ENCODE measurements at regions not wholly inside any gene's neighbourhood (a gene's known extent, or its start where the extent isn't known, plus 50 kb on each side); places are given as distances from the start of the nearest gene placed in this dataset.
"Not testable (repeated sequence)": the region's sequence is repeated elsewhere in the genome, so short reads cannot be mapped to it uniquely, and the experiment has no call there.

DNA sequence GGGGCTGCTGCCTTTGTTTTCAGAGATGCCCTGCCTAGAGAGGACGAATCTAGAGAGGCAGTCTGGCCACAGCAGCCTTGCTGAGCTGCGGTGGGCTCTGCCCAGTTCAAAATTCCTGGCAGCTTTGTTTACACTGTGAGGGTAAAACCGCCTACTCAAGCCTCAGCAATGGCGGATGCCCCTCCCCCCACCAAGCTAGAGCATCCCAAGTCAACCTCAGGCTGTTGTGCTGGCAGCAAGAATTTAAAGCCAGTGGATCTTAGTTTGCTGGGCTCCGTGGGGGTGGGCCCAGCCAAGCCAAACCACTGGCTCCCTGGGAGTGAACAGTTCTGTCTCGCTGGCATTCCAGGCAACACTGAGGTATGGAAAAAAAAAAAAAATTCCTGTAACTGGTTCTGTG is 970.9 kb downstream of the TBC1D32 start:
- H3K27me3 ChIP-seq (replicated peaks): no peaks in the 10 kb centered on the region
- in situ Hi-C loops (cut with HindIII; ENCODE audit: low pct_ligation_motif_present, low sequenced_read_pairs): no loop called here
- H3K4me3 ChIP-seq (ENCODE audit: low read depth, low read length): no peak overlapping the region
- DNase-seq: no peak
- TF ChIP-seq, protein P1, sequence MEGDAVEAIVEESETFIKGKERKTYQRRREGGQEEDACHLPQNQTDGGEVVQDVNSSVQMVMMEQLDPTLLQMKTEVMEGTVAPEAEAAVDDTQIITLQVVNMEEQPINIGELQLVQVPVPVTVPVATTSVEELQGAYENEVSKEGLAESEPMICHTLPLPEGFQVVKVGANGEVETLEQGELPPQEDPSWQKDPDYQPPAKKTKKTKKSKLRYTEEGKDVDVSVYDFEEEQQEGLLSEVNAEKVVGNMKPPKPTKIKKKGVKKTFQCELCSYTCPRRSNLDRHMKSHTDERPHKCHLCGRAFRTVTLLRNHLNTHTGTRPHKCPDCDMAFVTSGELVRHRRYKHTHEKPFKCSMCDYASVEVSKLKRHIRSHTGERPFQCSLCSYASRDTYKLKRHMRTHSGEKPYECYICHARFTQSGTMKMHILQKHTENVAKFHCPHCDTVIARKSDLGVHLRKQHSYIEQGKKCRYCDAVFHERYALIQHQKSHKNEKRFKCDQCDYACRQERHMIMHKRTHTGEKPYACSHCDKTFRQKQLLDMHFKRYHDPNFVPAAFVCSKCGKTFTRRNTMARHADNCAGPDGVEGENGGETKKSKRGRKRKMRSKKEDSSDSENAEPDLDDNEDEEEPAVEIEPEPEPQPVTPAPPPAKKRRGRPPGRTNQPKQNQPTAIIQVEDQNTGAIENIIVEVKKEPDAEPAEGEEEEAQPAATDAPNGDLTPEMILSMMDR (IDR thresholded peaks at IDR 0.05; ENCODE audit: low read depth, low read length, missing control alignments): no peak
- H3K27ac ChIP-seq: no peak overlapping the region
- no peaks in the 10 kb centered on the region for H3K36me3 ChIP-seq (replicated peaks)

DNA sequence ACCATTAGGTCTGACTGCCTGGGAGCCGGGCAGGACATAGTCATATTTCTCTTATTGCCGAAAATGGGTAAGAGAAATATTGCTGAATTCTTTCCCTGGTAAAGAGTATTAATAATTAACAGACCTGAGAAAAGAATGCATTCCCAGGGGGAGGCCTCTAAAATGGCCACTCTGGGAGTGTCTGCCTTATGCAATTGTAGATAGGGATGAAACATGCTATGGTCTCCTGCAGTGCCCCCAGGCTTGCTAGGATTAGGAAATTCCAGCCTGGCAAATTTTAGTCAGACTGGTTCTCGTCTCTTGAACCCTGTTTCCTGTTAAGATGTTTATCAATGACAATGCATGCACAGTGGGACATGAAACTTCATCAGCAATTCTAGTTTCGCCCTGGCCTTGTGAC is 975.7 kb downstream of the TBC1D32 start:
- H3K36me3 ChIP-seq (replicated peaks); H3K4me3 ChIP-seq (ENCODE audit: low read depth, low read length); H3K27me3 ChIP-seq (replicated peaks); in situ Hi-C loops (cut with HindIII; ENCODE audit: low pct_ligation_motif_present, low sequenced_read_pairs); DNase-seq; H3K27ac ChIP-seq: not testable (repeated sequence)

DNA sequence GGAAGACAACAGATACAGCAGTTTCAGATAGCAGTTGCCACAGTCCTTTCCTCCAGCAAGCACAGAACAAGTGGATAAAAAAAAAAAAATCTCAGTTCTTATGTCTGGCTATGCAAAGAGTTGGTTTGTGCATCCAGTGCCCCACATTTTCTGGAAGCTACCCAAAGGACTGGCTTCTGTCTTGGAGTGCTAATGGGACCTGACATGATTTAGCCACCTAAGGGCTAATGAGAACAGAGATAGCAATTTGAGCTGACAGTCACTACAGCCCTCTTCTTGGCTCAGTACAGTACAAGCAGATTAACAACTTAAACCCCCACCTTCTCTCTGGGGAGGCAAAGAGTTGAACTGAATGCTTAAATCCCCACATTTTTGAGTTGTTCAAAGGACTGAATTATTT is 976.8 kb downstream of the TBC1D32 start:
- in situ Hi-C loops (cut with HindIII; ENCODE audit: low pct_ligation_motif_present, low sequenced_read_pairs): no loop called here
- H3K36me3 ChIP-seq (replicated peaks): no peaks in the 10 kb centered on the region
- no peak overlapping the region for H3K27ac ChIP-seq
- H3K27me3 ChIP-seq (replicated peaks): no peaks in the 10 kb centered on the region
- TF ChIP-seq, protein P1 (IDR thresholded peaks at IDR 0.05; ENCODE audit: low read depth, low read length, missing control alignments): no peak
- no peak for DNase-seq
- no peak overlapping the region for H3K4me3 ChIP-seq (ENCODE audit: low read depth, low read length)

DNA sequence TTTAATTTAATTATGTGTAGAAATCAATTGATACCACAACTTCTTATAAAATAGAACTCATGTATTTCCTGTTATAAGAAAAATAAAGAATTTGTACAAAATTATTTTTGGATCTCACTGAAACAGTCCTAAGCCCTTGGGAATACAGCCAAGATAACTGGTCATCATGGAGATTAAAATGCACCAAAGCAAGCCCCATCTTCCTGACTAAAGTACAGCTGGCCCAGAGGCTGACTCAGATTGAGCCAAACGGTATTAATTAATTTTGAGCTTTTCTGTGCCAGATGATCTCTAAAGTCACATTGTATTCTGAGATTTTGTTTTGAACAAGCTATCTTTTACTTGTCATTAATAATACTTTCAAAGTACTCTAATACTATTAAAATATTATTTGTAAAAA is 978.5 kb downstream of the TBC1D32 start:
- in situ Hi-C loops (cut with HindIII; ENCODE audit: low pct_ligation_motif_present, low sequenced_read_pairs): no loop called here
- H3K27me3 ChIP-seq (replicated peaks): no peaks in the 10 kb centered on the region
- no peaks in the 10 kb centered on the region for H3K36me3 ChIP-seq (replicated peaks)
- no peak overlapping the region for H3K4me3 ChIP-seq (ENCODE audit: low read depth, low read length)
- peak; percentile 1 for DNase-seq
- no peak overlapping the region for H3K27ac ChIP-seq
- TF ChIP-seq, protein P1 (IDR thresholded peaks at IDR 0.05; ENCODE audit: low read depth, low read length, missing control alignments): no peak

DNA sequence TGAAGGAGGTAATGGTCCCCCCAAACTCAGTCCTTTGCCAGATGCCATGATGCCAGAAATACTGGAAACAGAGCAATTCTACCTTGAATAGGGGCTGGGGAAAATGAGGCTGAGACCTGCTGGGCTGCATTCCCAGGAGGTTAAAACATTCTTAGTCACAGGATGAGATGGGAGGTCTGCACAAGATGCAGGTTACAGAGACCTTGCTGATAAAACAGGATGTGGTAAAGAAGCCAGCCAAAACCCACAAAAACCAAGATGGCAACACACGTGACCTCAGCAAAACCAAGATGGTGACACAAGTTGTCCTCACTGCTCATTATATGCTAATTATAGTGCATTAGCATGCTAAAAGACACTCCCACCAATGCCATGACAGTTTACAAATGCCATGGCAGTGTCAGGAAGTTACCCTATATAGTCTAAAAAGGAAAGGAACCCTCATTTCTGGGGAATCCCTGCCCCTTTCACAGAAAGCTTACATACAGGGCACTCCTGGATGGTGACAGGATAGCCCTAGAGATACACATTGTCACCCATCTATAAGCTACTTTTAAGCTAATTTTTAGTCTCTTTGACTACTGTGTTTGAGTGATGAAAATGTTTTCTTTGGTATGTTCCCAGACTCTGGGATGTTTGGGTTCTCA is 979.7 kb downstream of the TBC1D32 start:
- in situ Hi-C loops (cut with HindIII; ENCODE audit: low pct_ligation_motif_present, low sequenced_read_pairs): no loop called here
- Histone ChIP-seq H3K27ac (no peak overlapping the region), H3K4me3 (ENCODE audit: low read depth, low read length) (no peak overlapping the region), H3K27me3 (replicated peaks) (no peaks in the 10 kb centered on the region), H3K36me3 (replicated peaks) (no peaks in the 10 kb centered on the region)
- TF ChIP-seq, protein P1 (IDR thresholded peaks at IDR 0.05; ENCODE audit: low read depth, low read length, missing control alignments): no peak
- no peak for DNase-seq

DNA sequence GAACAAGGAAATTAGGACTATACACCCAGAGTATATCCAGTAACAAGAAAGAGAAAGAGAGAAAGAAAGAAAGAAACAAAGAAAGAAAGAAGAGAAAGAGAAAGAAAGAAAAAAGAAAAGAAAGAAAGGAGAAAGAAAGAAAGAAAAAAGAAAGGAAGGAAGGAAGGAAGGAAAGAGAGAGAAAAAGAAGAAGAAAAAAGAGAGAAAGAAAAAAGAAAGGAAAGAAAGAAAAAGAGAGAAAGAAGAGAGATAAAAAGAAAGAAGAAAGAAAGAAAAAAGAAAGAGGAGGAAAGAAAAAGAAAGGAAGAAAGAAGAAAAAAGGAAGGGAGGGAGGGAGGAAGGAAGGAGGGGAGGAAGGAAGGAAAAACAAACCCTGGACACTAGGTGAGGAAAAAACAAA is 981.8 kb downstream of the TBC1D32 start:
- Histone ChIP-seq H3K4me3 (ENCODE audit: low read depth, low read length) (no peak overlapping the region), H3K27ac (no peak overlapping the region), H3K36me3 (replicated peaks) (no peaks in the 10 kb centered on the region), H3K27me3 (replicated peaks) (no peaks in the 10 kb centered on the region)
- in situ Hi-C loops (cut with HindIII; ENCODE audit: low pct_ligation_motif_present, low sequenced_read_pairs): no loop called here
- TF ChIP-seq, protein P1 (IDR thresholded peaks at IDR 0.05; ENCODE audit: low read depth, low read length, missing control alignments): no peak
- DNase-seq: no peak

All from brain microvascular endothelial cell (primary cell).